ENCODE measurements at regions not wholly inside any gene's neighbourhood (a gene's known extent, or its start where the extent isn't known, plus 50 kb on each side); places are given as distances from the start of the nearest gene placed in this dataset.

- TF ChIP-seq CTCF (conservative IDR thresholded peaks at IDR 0.05; ENCODE audit: low read depth, low read length) = no peak
- no peak for DNase-seq (ENCODE audit: low read depth)
- no peak overlapping the region for H3K4me3 ChIP-seq (ENCODE audit: low read length)
These were observed 153.2 kb downstream of the RASSF9 start for GRCh38 chr12:85683051-85683450.

GRCh38 chr12:85688837-85689236, 147.4 kb downstream of the RASSF9 start:
- no peak overlapping the region for H3K4me3 ChIP-seq (ENCODE audit: low read length)
- peak; percentile 30 for DNase-seq (ENCODE audit: low read depth)
- no peak for TF ChIP-seq CTCF (conservative IDR thresholded peaks at IDR 0.05; ENCODE audit: low read depth, low read length)

- no peak overlapping the region for H3K4me3 ChIP-seq (ENCODE audit: low read length)
- DNase-seq (ENCODE audit: low read depth) = no peak
- TF ChIP-seq CTCF (conservative IDR thresholded peaks at IDR 0.05; ENCODE audit: low read depth, low read length) = no peak
These were observed 146.1 kb downstream of the RASSF9 start for GRCh38 chr12:85690146-85690545.

GRCh38 chr12:85693093-85693665, 143.0 kb downstream of the RASSF9 start:
- TF ChIP-seq CTCF (conservative IDR thresholded peaks at IDR 0.05; ENCODE audit: low read depth, low read length) = no peak
- no peak overlapping the region for H3K4me3 ChIP-seq (ENCODE audit: low read length)
- DNase-seq (ENCODE audit: low read depth) = no peak

GRCh38 chr12:85695097-85695715, 141.0 kb downstream of the RASSF9 start:
- no peak for TF ChIP-seq CTCF (conservative IDR thresholded peaks at IDR 0.05; ENCODE audit: low read depth, low read length)
- no peak for DNase-seq (ENCODE audit: low read depth)
- H3K4me3 ChIP-seq (ENCODE audit: low read length) = no peak overlapping the region

- no peak overlapping the region for H3K4me3 ChIP-seq (ENCODE audit: low read length)
- DNase-seq (ENCODE audit: low read depth) = no peak
- no peak for TF ChIP-seq CTCF (conservative IDR thresholded peaks at IDR 0.05; ENCODE audit: low read depth, low read length)
These were observed 139.2 kb downstream of the RASSF9 start for GRCh38 chr12:85697003-85697402.

- no peak for DNase-seq (ENCODE audit: low read depth)
- H3K4me3 ChIP-seq (ENCODE audit: low read length) = no peak overlapping the region
- TF ChIP-seq CTCF (conservative IDR thresholded peaks at IDR 0.05; ENCODE audit: low read depth, low read length) = no peak
These were observed 137.3 kb downstream of the RASSF9 start for GRCh38 chr12:85698937-85699336.

Data from retinal pigment epithelial cell (primary cell).